HG03045 (cell line): ENCODE measurements at regions not wholly inside any gene's neighbourhood (a gene's known extent, or its start where the extent isn't known, plus 50 kb on each side); places are given as distances from the start of the nearest gene placed in this dataset.

Experiments
- ATAC-seq: cut with Tn5 transposase; IDR thresholded peaks from one replicate; pipeline ENCODE4 v1.9.1; 2021; ENCODE audit warnings: mild to moderate bottlenecking, moderate library complexity; ENCODE audit not compliant: unreplicated experiment

GRCh38 chr6:144989319-144990107 lies 704.4 kb downstream of the UTRN start:
- no peak for ATAC-seq

GRCh38 chr6:144990784-144991183 lies 705.6 kb downstream of the UTRN start:
- no peak for ATAC-seq

GRCh38 chr6:144993870-144994269 lies 708.7 kb downstream of the UTRN start:
- ATAC-seq: no peak

GRCh38 chr6:144997996-144998395 lies 712.9 kb downstream of the UTRN start:
- no peak for ATAC-seq

- ATAC-seq: no peak
Measured at GRCh38 chr6:144999127-144999526, 714.0 kb downstream of the UTRN start.

GRCh38 chr6:145003145-145003544 lies 718.0 kb downstream of the UTRN start:
- ATAC-seq: no peak

- no peak for ATAC-seq
Measured at GRCh38 chr6:145006914-145007313, 721.8 kb downstream of the UTRN start.

GRCh38 chr6:145008715-145009114 lies 723.6 kb downstream of the UTRN start:
- ATAC-seq: no peak

- ATAC-seq: no peak
Measured at GRCh38 chr6:145009711-145010110, 724.6 kb downstream of the UTRN start.

- no peak for ATAC-seq
Measured at GRCh38 chr6:145012039-145012662, 723.2 kb downstream of the EPM2A start.

- peak; percentile 97 for ATAC-seq
Measured at GRCh38 chr6:145015739-145016558, 719.4 kb downstream of the EPM2A start.

GRCh38 chr6:145017051-145017450 lies 718.3 kb downstream of the EPM2A start:
- ATAC-seq: no peak

- no peak for ATAC-seq
Measured at GRCh38 chr6:145017516-145017915, 717.8 kb downstream of the EPM2A start.

GRCh38 chr6:145018027-145018426 lies 717.3 kb downstream of the EPM2A start:
- no peak for ATAC-seq

- no peak for ATAC-seq
Measured at GRCh38 chr6:145020114-145020513, 715.2 kb downstream of the EPM2A start.

GRCh38 chr6:145020543-145020942 lies 714.8 kb downstream of the EPM2A start:
- no peak for ATAC-seq

GRCh38 chr6:145022199-145022796 lies 713.0 kb downstream of the EPM2A start:
- no peak for ATAC-seq

- no peak for ATAC-seq
Measured at GRCh38 chr6:145023116-145023726, 712.1 kb downstream of the EPM2A start.

- no peak for ATAC-seq
Measured at GRCh38 chr6:145025488-145025887, 709.8 kb downstream of the EPM2A start.

- ATAC-seq: no peak
Measured at GRCh38 chr6:145026267-145026679, 709.0 kb downstream of the EPM2A start.
